ENCODE measurements at regions not wholly inside any gene's neighbourhood (a gene's known extent, or its start where the extent isn't known, plus 50 kb on each side); places are given as distances from the start of the nearest gene placed in this dataset.

- TF ChIP-seq CTCF (IDR thresholded peaks at IDR 0.05) (no peak), EZH2 (IDR thresholded peaks at IDR 0.05; ENCODE audit: borderline replicate concordance, insufficient read depth, low read depth, low read length, poor library complexity, severe bottlenecking) (no peak)
Observed at GRCh38 chr2:6623746-6624145, 242.0 kb downstream of the CMPK2 start.

All from B cell (primary cell).